Heart right ventricle (tissue), 16 donors: ENCODE measurements at regions not wholly inside any gene's neighbourhood (a gene's known extent, or its start where the extent isn't known, plus 50 kb on each side); places are given as distances from the start of the nearest gene placed in this dataset.

Source experiments
- ATAC-seq, 8 donors: fragments of 200-7000 bp; cut with Tn5 transposase; one replicate each; pipeline ENCODE4 v1.9.1; 2020; ENCODE audit warnings: mild to moderate bottlenecking in 8 of 8, moderate library complexity in 8 of 8, moderate number of reproducible peaks in 1 of 8
- DNase-seq, 2 donors: peaks; one replicate each; pipeline ENCODE4 v3.0.0-alpha.2; 2020
- H3K27ac ChIP-seq, 10 donors: fragments of 200-600 bp; sonication (generic) in 2 of 10; one replicate each; pipeline versions ENCODE4 v1.5.0 to v1.8.0; 2020 to 2022; ENCODE audit warnings: mild to moderate bottlenecking in 3 of 10
- H3K27me3 ChIP-seq, 7 donors: fragments of 200-600 bp; one replicate each; pipeline ENCODE4 v1.8.0; 2021 to 2022; ENCODE audit warnings: mild to moderate bottlenecking in 2 of 7
- H3K36me3 ChIP-seq, 9 donors: fragments of 200-600 bp; sonication (generic) in 1 of 9; one replicate each; pipeline versions ENCODE4 v1.5.0 to v1.8.0; 2020 to 2022; ENCODE audit warnings: mild to moderate bottlenecking in 2 of 9
- H3K4me1 ChIP-seq, 9 donors: fragments of 200-600 bp; sonication (generic) in 1 of 9; one replicate each; pipeline versions ENCODE4 v1.5.0 to v1.8.0; 2020 to 2022; ENCODE audit warnings: mild to moderate bottlenecking in 4 of 9
- H3K4me3 ChIP-seq, 10 donors: fragments of 200-600 bp; sonication (generic) in 2 of 10; one replicate each; pipeline versions ENCODE4 v1.5.0 to v1.8.0; 2020 to 2022; ENCODE audit warnings: mild to moderate bottlenecking in 7 of 10, moderate library complexity in 2 of 10
- H3K9me3 ChIP-seq, 11 donors: fragments of 200-600 bp in 10 of 11; sonication (generic) in 2 of 11; one replicate each; pipeline versions ENCODE4 v1.5.0 to v1.8.0; 2013 to 2022; ENCODE audit warnings: mild to moderate bottlenecking in 2 of 11, control low read depth in 1 of 11, moderate library complexity in 1 of 11
- WGBS, 2 donors: extraction: QIAGEN DNeasy Blood & Tissue Kit; methylation state at CpG; one replicate each; pipeline ENCODE4 v1.1.7; 2013; ENCODE audit warnings: inconsistent platforms in 1 of 2; 5-methylcytosine and 5-hydroxymethylcytosine counted together
- intact Hi-C, 10 donors: fragments of 100-400 bp; cut with DNase I; formaldehyde crosslinking; loops; one replicate each; pipeline versions ENCODE4 v1.11.1 to v1.14.2; 2022
- TF ChIP-seq, protein P1 (sequence below), 9 donors: fragments of 200-600 bp; sonication (generic) in 2 of 9; IDR thresholded peaks; one replicate each; pipeline versions ENCODE4 v1.5.0 to v1.8.0; 2021 to 2022; ENCODE audit warnings: antibody characterized with exemption in 9 of 9, mild to moderate bottlenecking in 5 of 9, moderate library complexity in 1 of 9
- donor health status: Arrhythmogenic right ventricular cardiomyopathy.
- donor health status: ischemic (EF 13 %, LVEDD 7.1; RV severe dilation, severe dysfunction).
- donor health status: healthy with polysubstance abuse.
- donor health status: DM: no; HTN: yes; CAD: no.
- donor health status: DM: no; HTN: no; CAD: no.
- donor health status: ischemic (EF 25% LVEDD 6.9; RV normal size, moderate dysfunction).
- donor health status: ischemic (EF 25% LVEDD 5.7; RV mildly dilated, moderate dysfunction).
- donor health status: healthy.
- donor health status: DM: yes; HTN: yes; CAD: no.
- donor health status: Ischemic cardiomyopathy.
- donor health status: ischemic (EF 35%, LVEDD 5.7; RV mildly dilated, moderate dysfunction).
- donor health status: nonischemic (EF 11% LVEDD 7.7; RV severe dilation, severe dysfunction).
- donor health status: DM: yes; HTN: yes; CAD: no.
- donor health status: PGD.
- donor health status: ischemic (EF 29% LVEDD 5.4; RV normal size, mild dysfunction).
- donor health status: nonischemic (EF 23%, LVEDD 6.1; RV moderate dilation, normal function).

DNA sequence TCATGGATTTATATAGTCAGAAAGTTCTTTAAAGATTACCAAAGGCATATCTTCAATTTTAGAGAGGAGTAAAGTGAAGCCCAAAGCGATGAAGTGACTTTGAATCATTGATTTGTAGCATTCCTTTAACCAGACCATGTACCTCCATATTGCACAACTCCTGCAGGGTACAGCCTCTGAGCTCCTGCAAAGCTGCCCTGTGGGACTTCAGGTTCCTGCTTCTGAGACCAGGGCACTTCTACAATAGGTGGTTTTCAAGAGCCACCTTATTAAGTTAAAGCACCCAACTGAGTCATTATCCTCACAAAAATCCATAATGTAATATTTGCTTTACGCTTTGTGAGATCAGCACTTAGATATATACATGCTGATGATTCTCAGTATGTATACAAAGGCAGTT lies 270.7 kb upstream of the RGS17 start:
- 86 to 91% methylated on average over 2 of the region's 2 CpGs for WGBS, 2 donors
- Histone ChIP-seq H3K36me3 (no peaks in the 10 kb centered on the region), H3K27ac (no peak overlapping the region), H3K27me3 (no peaks in the 10 kb centered on the region), H3K9me3 (peaks cover 0 to under 1% (median 0%) of the 10 kb centered on the region in 11 donors), H3K4me1 (no peaks in the 10 kb centered on the region), H3K4me3 (no peak overlapping the region)
- no peak for DNase-seq
- ATAC-seq, result no peak
- intact Hi-C loops, result no loop called here
- TF ChIP-seq, protein P1, sequence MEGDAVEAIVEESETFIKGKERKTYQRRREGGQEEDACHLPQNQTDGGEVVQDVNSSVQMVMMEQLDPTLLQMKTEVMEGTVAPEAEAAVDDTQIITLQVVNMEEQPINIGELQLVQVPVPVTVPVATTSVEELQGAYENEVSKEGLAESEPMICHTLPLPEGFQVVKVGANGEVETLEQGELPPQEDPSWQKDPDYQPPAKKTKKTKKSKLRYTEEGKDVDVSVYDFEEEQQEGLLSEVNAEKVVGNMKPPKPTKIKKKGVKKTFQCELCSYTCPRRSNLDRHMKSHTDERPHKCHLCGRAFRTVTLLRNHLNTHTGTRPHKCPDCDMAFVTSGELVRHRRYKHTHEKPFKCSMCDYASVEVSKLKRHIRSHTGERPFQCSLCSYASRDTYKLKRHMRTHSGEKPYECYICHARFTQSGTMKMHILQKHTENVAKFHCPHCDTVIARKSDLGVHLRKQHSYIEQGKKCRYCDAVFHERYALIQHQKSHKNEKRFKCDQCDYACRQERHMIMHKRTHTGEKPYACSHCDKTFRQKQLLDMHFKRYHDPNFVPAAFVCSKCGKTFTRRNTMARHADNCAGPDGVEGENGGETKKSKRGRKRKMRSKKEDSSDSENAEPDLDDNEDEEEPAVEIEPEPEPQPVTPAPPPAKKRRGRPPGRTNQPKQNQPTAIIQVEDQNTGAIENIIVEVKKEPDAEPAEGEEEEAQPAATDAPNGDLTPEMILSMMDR (IDR thresholded peaks at IDR 0.05), result no peak

DNA sequence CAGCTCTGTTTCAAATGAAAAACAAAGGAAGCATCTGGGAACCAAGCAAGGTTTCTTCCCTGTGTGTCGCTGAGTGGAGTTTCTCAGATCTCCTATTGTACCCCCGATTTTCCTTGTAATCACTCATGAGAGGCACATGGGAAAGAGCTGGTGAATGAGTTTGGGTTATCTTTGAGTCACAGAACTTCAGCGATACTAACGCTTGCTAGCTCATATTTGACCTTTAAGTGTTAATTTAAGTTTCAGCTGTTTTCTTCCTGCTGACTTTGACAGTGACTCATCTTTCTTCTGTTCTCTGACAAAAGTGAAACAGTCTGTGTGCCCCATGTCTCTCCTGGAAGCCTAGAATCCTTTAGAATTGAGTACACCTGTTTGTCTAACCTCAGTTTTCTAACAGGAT lies 261.1 kb upstream of the RGS17 start:
- peaks cover 0 to 7% (median 0%) of the 10 kb centered on the region in 11 donors for H3K9me3 ChIP-seq
- H3K4me3 ChIP-seq, result no peak overlapping the region
- H3K36me3 ChIP-seq, result no peaks in the 10 kb centered on the region
- no peak overlapping the region for H3K27ac ChIP-seq
- ATAC-seq, result no peak
- intact Hi-C loops, result no loop called here
- TF ChIP-seq, protein P1 (IDR thresholded peaks at IDR 0.05), result no peak
- WGBS, 2 donors, result 61 to 64% methylated on average over 4 of the region's 4 CpGs
- no peak for DNase-seq
- no peaks in the 10 kb centered on the region for H3K27me3 ChIP-seq
- no peaks in the 10 kb centered on the region for H3K4me1 ChIP-seq

DNA sequence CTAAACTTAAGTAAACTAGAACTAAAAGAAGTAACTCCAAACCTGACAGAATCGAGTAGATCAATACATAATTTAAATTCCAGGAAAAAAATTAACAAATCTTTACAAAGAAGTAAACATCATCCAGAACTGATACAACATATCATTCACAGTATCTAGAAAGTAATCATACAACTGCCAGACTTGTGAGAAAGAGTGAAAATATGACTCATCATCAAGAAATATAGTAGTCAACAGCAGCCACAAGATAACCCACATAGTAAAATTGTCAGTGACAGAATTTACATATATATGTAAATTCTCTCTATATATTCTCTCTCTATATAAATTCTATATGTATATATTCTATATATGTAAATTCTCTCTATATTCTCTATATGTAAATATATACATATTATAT lies 242.8 kb upstream of the RGS17 start:
- no peak overlapping the region for H3K27ac ChIP-seq
- WGBS, 2 donors, result 58 to 80% methylated on average over 1 of the region's 1 CpG
- peaks cover 0 to 7% (median 0%) of the 10 kb centered on the region in 7 donors for H3K27me3 ChIP-seq
- no peaks in the 10 kb centered on the region for H3K4me1 ChIP-seq
- no peaks in the 10 kb centered on the region for H3K9me3 ChIP-seq
- DNase-seq (no peak), ATAC-seq (no peak)
- no peak overlapping the region for H3K4me3 ChIP-seq
- TF ChIP-seq, protein P1 (IDR thresholded peaks at IDR 0.05), result no peak
- intact Hi-C loops, result no loop called here
- no peaks in the 10 kb centered on the region for H3K36me3 ChIP-seq

DNA sequence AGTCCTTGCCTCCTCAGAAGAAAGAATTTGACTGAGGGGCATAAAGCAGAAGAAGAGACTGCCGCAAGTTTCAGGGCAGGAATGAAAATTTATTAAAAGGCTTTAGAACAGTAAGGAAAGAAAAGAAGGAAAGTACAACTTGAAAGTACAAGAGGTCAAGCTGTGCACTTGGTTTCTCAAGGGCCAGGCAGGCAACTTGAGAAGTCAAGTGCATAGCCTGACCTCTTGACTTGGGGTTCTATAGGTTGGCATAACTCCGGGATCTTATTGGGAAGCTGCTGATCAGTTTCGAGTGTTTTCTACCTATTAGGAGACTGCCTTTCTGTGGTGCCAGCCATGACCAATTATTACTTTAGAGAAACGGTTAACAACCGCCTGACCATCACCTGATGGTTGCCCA lies 237.0 kb upstream of the RGS17 start:
- Histone ChIP-seq H3K4me3 (no peak overlapping the region), H3K27ac (no peak overlapping the region), H3K27me3 (peaks cover 0 to 7% (median 0%) of the 10 kb centered on the region in 7 donors), H3K9me3 (peaks cover 0 to 13% (median 0%) of the 10 kb centered on the region in 11 donors), H3K4me1 (no peaks in the 10 kb centered on the region), H3K36me3 (no peaks in the 10 kb centered on the region)
- intact Hi-C loops, result no loop called here
- WGBS, 2 donors, result 87 to 91% methylated on average over 5 of the region's 5 CpGs
- TF ChIP-seq, protein P1 (IDR thresholded peaks at IDR 0.05), result no peak
- no peak for ATAC-seq
- no peak for DNase-seq
